ENCODE measurements at regions not wholly inside any gene's neighbourhood (a gene's known extent, or its start where the extent isn't known, plus 50 kb on each side); places are given as distances from the start of the nearest gene placed in this dataset.

- POLR2A ChIA-PET = no interaction called here
- Mint-ChIP-seq H3K9me3 (peaks cover 12% of the 10 kb centered on the region), H3K4me1 (no peaks in the 10 kb centered on the region), H3K27me3 (no peaks in the 10 kb centered on the region), H3K27ac (no peak overlapping the region), H3K36me3 (ENCODE audit: low read depth) (peaks cover 1% of the 10 kb centered on the region), H3K4me3 (no peak overlapping the region)
- DNase-seq = no peak
- CTCF ChIA-PET = no interaction called here
Observed at GRCh38 chrX:148322906-148323305, 177.5 kb upstream of the AFF2 start.

- Mint-ChIP-seq H3K27me3 (no peaks in the 10 kb centered on the region), H3K4me1 (peaks cover 29% of the 10 kb centered on the region), H3K9me3 (peaks cover 7% of the 10 kb centered on the region), H3K36me3 (ENCODE audit: low read depth) (peaks cover 8% of the 10 kb centered on the region), H3K4me3 (no peak overlapping the region), H3K27ac (peak overlapping the region; percentile 92)
- POLR2A ChIA-PET = no interaction called here
- CTCF ChIA-PET = no interaction called here
- peak; percentile 20 for DNase-seq
Observed at GRCh38 chrX:148333989-148334388, 166.4 kb upstream of the AFF2 start.

- peaks cover 41% of the 10 kb centered on the region for H3K4me1 Mint-ChIP-seq
- ChIA-PET CTCF (no interaction called here), POLR2A (no interaction called here)
- no peak overlapping the region for H3K27ac Mint-ChIP-seq
- DNase-seq = no peak
- no peaks in the 10 kb centered on the region for H3K27me3 Mint-ChIP-seq
- H3K36me3 Mint-ChIP-seq (ENCODE audit: low read depth) = peaks cover 16% of the 10 kb centered on the region
- no peak overlapping the region for H3K4me3 Mint-ChIP-seq
- peaks cover 9% of the 10 kb centered on the region for H3K9me3 Mint-ChIP-seq
Observed at GRCh38 chrX:148337873-148338272, 162.5 kb upstream of the AFF2 start.

GRCh38 chrX:148354916-148355315 lies 145.5 kb upstream of the AFF2 start:
- no peaks in the 10 kb centered on the region for H3K36me3 Mint-ChIP-seq (ENCODE audit: low read depth)
- no peaks in the 10 kb centered on the region for H3K27me3 Mint-ChIP-seq
- CTCF ChIA-PET = interaction anchor here (1.0 kb wide), 1 partner anchor 14 kb away, joined by 3 read pairs; no protein-coding TSS in a partner anchor
- DNase-seq = no peak
- no peaks in the 10 kb centered on the region for H3K4me1 Mint-ChIP-seq
- H3K9me3 Mint-ChIP-seq = peaks cover 9% of the 10 kb centered on the region
- no peak overlapping the region for H3K4me3 Mint-ChIP-seq
- H3K27ac Mint-ChIP-seq = no peak overlapping the region
- POLR2A ChIA-PET = no interaction called here

GRCh38 chrX:148361641-148362040 lies 138.8 kb upstream of the AFF2 start:
- CTCF ChIA-PET = no interaction called here
- Mint-ChIP-seq H3K4me3 (no peak overlapping the region), H3K27me3 (no peaks in the 10 kb centered on the region), H3K9me3 (peaks cover 6% of the 10 kb centered on the region), H3K27ac (no peak overlapping the region), H3K4me1 (no peaks in the 10 kb centered on the region), H3K36me3 (ENCODE audit: low read depth) (no peaks in the 10 kb centered on the region)
- no peak for DNase-seq
- POLR2A ChIA-PET = no interaction called here

- CTCF ChIA-PET = no interaction called here
- Mint-ChIP-seq H3K9me3 (peaks cover 3% of the 10 kb centered on the region), H3K4me1 (no peaks in the 10 kb centered on the region), H3K4me3 (no peak overlapping the region), H3K36me3 (ENCODE audit: low read depth) (no peaks in the 10 kb centered on the region), H3K27me3 (no peaks in the 10 kb centered on the region), H3K27ac (no peak overlapping the region)
- no peak for DNase-seq
- POLR2A ChIA-PET = no interaction called here
Observed at GRCh38 chrX:148363471-148364235, 136.8 kb upstream of the AFF2 start.

- H3K36me3 Mint-ChIP-seq (ENCODE audit: low read depth) = no peaks in the 10 kb centered on the region
- POLR2A ChIA-PET = no interaction called here
- H3K27ac Mint-ChIP-seq = no peak overlapping the region
- no peak for DNase-seq
- H3K27me3 Mint-ChIP-seq = no peaks in the 10 kb centered on the region
- H3K9me3 Mint-ChIP-seq = peaks cover 3% of the 10 kb centered on the region
- no peak overlapping the region for H3K4me3 Mint-ChIP-seq
- H3K4me1 Mint-ChIP-seq = no peaks in the 10 kb centered on the region
- CTCF ChIA-PET = no interaction called here
Observed at GRCh38 chrX:148365233-148365632, 135.2 kb upstream of the AFF2 start.

GRCh38 chrX:148371291-148371690 lies 129.1 kb upstream of the AFF2 start:
- Mint-ChIP-seq H3K27me3 (no peaks in the 10 kb centered on the region), H3K4me1 (no peaks in the 10 kb centered on the region), H3K9me3 (peaks cover 5% of the 10 kb centered on the region), H3K36me3 (ENCODE audit: low read depth) (peaks cover 2% of the 10 kb centered on the region), H3K27ac (no peak overlapping the region), H3K4me3 (no peak overlapping the region)
- ChIA-PET POLR2A (no interaction called here), CTCF (interaction anchor here (1.4 kb wide), 1 partner anchor 8 kb away, joined by 4 read pairs; no protein-coding TSS in a partner anchor)
- no peak for DNase-seq

- Mint-ChIP-seq H3K27ac (no peak overlapping the region), H3K4me3 (no peak overlapping the region), H3K4me1 (no peaks in the 10 kb centered on the region), H3K9me3 (peaks cover 7% of the 10 kb centered on the region), H3K27me3 (no peaks in the 10 kb centered on the region), H3K36me3 (ENCODE audit: low read depth) (peaks cover 2% of the 10 kb centered on the region)
- ChIA-PET CTCF (interaction anchor here (1.2 kb wide), 1 partner anchor 47 kb away, joined by 3 read pairs; no protein-coding TSS in a partner anchor), POLR2A (no interaction called here)
- DNase-seq = no peak
Observed at GRCh38 chrX:148372925-148373324, 127.5 kb upstream of the AFF2 start.

- no peak overlapping the region for H3K27ac Mint-ChIP-seq
- ChIA-PET POLR2A (no interaction called here), CTCF (no interaction called here)
- H3K36me3 Mint-ChIP-seq (ENCODE audit: low read depth) = peaks cover 2% of the 10 kb centered on the region
- no peak overlapping the region for H3K4me3 Mint-ChIP-seq
- no peak for DNase-seq
- H3K4me1 Mint-ChIP-seq = peaks cover 18% of the 10 kb centered on the region
- H3K9me3 Mint-ChIP-seq = peaks cover 7% of the 10 kb centered on the region
- no peaks in the 10 kb centered on the region for H3K27me3 Mint-ChIP-seq
Observed at GRCh38 chrX:148376342-148376741, 124.1 kb upstream of the AFF2 start.

- H3K27me3 Mint-ChIP-seq = no peaks in the 10 kb centered on the region
- ChIA-PET POLR2A (no interaction called here), CTCF (interaction anchor here (1.2 kb wide), 1 partner anchor 9 kb away, joined by 4 read pairs; no protein-coding TSS in a partner anchor)
- H3K9me3 Mint-ChIP-seq = peaks cover 12% of the 10 kb centered on the region
- H3K27ac Mint-ChIP-seq = peak overlapping the region; percentile 95
- H3K4me3 Mint-ChIP-seq = no peak overlapping the region
- DNase-seq = no peak
- peaks cover 6% of the 10 kb centered on the region for H3K36me3 Mint-ChIP-seq (ENCODE audit: low read depth)
- H3K4me1 Mint-ChIP-seq = peaks cover 30% of the 10 kb centered on the region
Observed at GRCh38 chrX:148380107-148380506, 120.3 kb upstream of the AFF2 start.

- Mint-ChIP-seq H3K4me1 (peaks cover 30% of the 10 kb centered on the region), H3K27ac (peak overlapping the region; percentile 95), H3K27me3 (no peaks in the 10 kb centered on the region), H3K36me3 (ENCODE audit: low read depth) (peaks cover 6% of the 10 kb centered on the region), H3K4me3 (peak overlapping the region; percentile 69), H3K9me3 (peaks cover 12% of the 10 kb centered on the region)
- ChIA-PET POLR2A (no interaction called here), CTCF (no interaction called here)
- DNase-seq = peak; percentile 47
Observed at GRCh38 chrX:148380650-148381561, 119.5 kb upstream of the AFF2 start.

- POLR2A ChIA-PET = no interaction called here
Observed at GRCh38 chrX:148381603-148382002, 118.8 kb upstream of the AFF2 start.

More at GRCh38 chrX:148381603-148382002, 118.8 kb upstream of the AFF2 start:
- Mint-ChIP-seq H3K9me3 (peaks cover 9% of the 10 kb centered on the region), H3K36me3 (ENCODE audit: low read depth) (peaks cover 6% of the 10 kb centered on the region), H3K27ac (peak overlapping the region; percentile 95), H3K27me3 (no peaks in the 10 kb centered on the region), H3K4me1 (peaks cover 30% of the 10 kb centered on the region), H3K4me3 (peak overlapping the region; percentile 69)
- CTCF ChIA-PET = no interaction called here
- DNase-seq = peak; percentile 7

Measured in activated CD4-positive, alpha-beta T cell treated with anti-CD3 and anti-CD28 coated beads, Interleukin-2, amount 10 ng/mL, durations not matched to agents 7 days and 5 days (primary cell).